DND-41 (cell line): ENCODE measurements at regions not wholly inside any gene's neighbourhood (a gene's known extent, or its start where the extent isn't known, plus 50 kb on each side); places are given as distances from the start of the nearest gene placed in this dataset.

Source experiments
- CTCF ChIP-seq: IDR thresholded peaks from 2 replicates; pipeline ENCODE4 v1.5.1; 2012; ENCODE audit warnings: borderline replicate concordance, low read length, moderate library complexity, mild to moderate bottlenecking; ENCODE audit not compliant: poor library complexity, severe bottlenecking; ENCODE audit errors: extremely low read depth
- EZH2 ChIP-seq: IDR thresholded peaks from 3 replicates; pipeline ENCODE4 v1.6.1; 2012; ENCODE audit warnings: borderline replicate concordance, low read depth, mild to moderate bottlenecking, moderate library complexity, low read length, inconsistent platforms; ENCODE audit not compliant: severe bottlenecking

DNA sequence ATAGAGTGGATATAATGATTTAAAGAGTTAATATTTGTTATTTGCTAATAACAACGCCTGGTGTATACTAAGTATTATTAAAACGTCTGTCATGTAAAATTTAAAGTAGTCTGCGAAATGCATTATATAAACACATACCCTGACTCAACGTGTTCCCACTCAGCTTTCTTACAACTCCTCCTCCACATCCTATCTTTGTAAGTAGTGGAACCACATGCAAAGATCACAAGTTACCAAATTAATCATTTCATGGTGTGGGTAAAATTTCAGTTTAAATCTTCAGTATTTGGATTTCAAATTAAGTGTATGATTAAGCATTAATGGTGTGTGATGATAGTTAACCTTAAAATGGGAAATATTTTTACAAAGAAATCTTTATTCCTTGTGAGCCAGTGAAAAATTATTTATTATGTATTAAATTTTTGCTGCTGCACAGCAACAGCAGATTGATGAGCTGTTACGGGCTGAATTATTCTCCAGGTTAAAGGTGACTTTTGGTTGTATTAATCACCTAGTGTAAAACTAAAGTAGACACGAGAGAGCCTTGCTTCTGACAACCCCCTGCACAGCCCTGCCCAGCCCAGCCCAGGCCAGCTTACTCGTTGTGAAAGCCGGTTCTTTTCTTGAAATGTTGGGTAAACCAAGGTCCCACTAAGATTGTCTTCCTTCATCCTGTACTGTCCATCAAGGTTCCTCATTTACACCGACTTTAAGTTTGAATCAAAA, 373.5 kb downstream of the DTWD2 start:
- TF ChIP-seq EZH2 (no peak), CTCF (no peak)
